ENCODE measurements at regions not wholly inside any gene's neighbourhood (a gene's known extent, or its start where the extent isn't known, plus 50 kb on each side); places are given as distances from the start of the nearest gene placed in this dataset.

GRCh38 chr15:70579766-70580165 is 183.6 kb downstream of the UACA start:
- peak; percentile 55 for DNase-seq (ENCODE audit: low spot score)
- H3K4me3 Mint-ChIP-seq, result no peak overlapping the region
- peak overlapping the region; percentile 15 for H3K27ac Mint-ChIP-seq
- TF ChIP-seq EZH2phosphoT487 (IDR thresholded peaks at IDR 0.05) (no peak), CTCF (IDR thresholded peaks at IDR 0.05) (no peak), EZH2 (IDR thresholded peaks at IDR 0.05) (no peak)
- Histone ChIP-seq H3K9ac (no peak overlapping the region), H3K27ac (no peak overlapping the region), H3F3A (ENCODE audit: low read depth) (peaks cover 8% of the 10 kb centered on the region), H4K20me1 (ENCODE audit: low read depth) (no peaks in the 10 kb centered on the region), H3K36me3 (no peaks in the 10 kb centered on the region), H3K79me2 (ENCODE audit: low read depth) (no peaks in the 10 kb centered on the region), H3K4me3 (no peak overlapping the region), H3K4me1 (peaks cover 26% of the 10 kb centered on the region), H3K4me2 (no peak overlapping the region), H3K9me3 (ENCODE audit: low read depth) (no peaks in the 10 kb centered on the region), H3K27me3 (peaks cover 9% of the 10 kb centered on the region), H2AFZ (replicated peaks) (no peak overlapping the region)
- H3K36me3 Mint-ChIP-seq, result no peaks in the 10 kb centered on the region
- H3K9me3 Mint-ChIP-seq, result peaks cover 6% of the 10 kb centered on the region
- H3K4me1 Mint-ChIP-seq, result peaks cover 37% of the 10 kb centered on the region
- peaks cover 8% of the 10 kb centered on the region for H3K27me3 Mint-ChIP-seq (ENCODE audit: insufficient read depth, low read depth)

- H3K27me3 ChIP-seq, result no peaks in the 10 kb centered on the region
- no peak overlapping the region for H2AFZ ChIP-seq (replicated peaks)
- no peak overlapping the region for H3K27ac ChIP-seq
- H3K4me1 Mint-ChIP-seq, result peaks cover 27% of the 10 kb centered on the region
- no peaks in the 10 kb centered on the region for H3K79me2 ChIP-seq (ENCODE audit: low read depth)
- H3K4me1 ChIP-seq, result peaks cover 22% of the 10 kb centered on the region
- no peak overlapping the region for H3K4me3 ChIP-seq
- H3K36me3 ChIP-seq, result no peaks in the 10 kb centered on the region
- no peak overlapping the region for H3K4me2 ChIP-seq
- H3F3A ChIP-seq (ENCODE audit: low read depth), result no peaks in the 10 kb centered on the region
- H3K36me3 Mint-ChIP-seq, result peaks cover 5% of the 10 kb centered on the region
- no peak overlapping the region for H3K9ac ChIP-seq
- no peaks in the 10 kb centered on the region for H3K9me3 ChIP-seq (ENCODE audit: low read depth)
- no peak for TF ChIP-seq EZH2phosphoT487 (IDR thresholded peaks at IDR 0.05)
- no peak for TF ChIP-seq EZH2 (IDR thresholded peaks at IDR 0.05)
- TF ChIP-seq CTCF (IDR thresholded peaks at IDR 0.05), result no peak
- peaks cover 7% of the 10 kb centered on the region for H3K27me3 Mint-ChIP-seq (ENCODE audit: insufficient read depth, low read depth)
- H4K20me1 ChIP-seq (ENCODE audit: low read depth), result no peaks in the 10 kb centered on the region
- no peak overlapping the region for H3K4me3 Mint-ChIP-seq
- DNase-seq (ENCODE audit: low spot score), result no peak
- H3K9me3 Mint-ChIP-seq, result peaks cover 12% of the 10 kb centered on the region
- peak overlapping the region; percentile 13 for H3K27ac Mint-ChIP-seq
These were observed 185.2 kb downstream of the UACA start for GRCh38 chr15:70578196-70578595.

- Histone ChIP-seq H3K27ac (no peak overlapping the region), H3K4me1 (peaks cover 22% of the 10 kb centered on the region), H3K27me3 (no peaks in the 10 kb centered on the region), H3K9ac (no peak overlapping the region), H3F3A (ENCODE audit: low read depth) (no peaks in the 10 kb centered on the region), H3K4me2 (peak overlapping the region; percentile 13), H3K36me3 (no peaks in the 10 kb centered on the region), H3K4me3 (no peak overlapping the region), H3K9me3 (ENCODE audit: low read depth) (no peaks in the 10 kb centered on the region), H3K79me2 (ENCODE audit: low read depth) (no peaks in the 10 kb centered on the region), H4K20me1 (ENCODE audit: low read depth) (no peaks in the 10 kb centered on the region), H2AFZ (replicated peaks) (no peak overlapping the region)
- peaks cover 12% of the 10 kb centered on the region for H3K27me3 Mint-ChIP-seq (ENCODE audit: insufficient read depth, low read depth)
- no peak for TF ChIP-seq CTCF (IDR thresholded peaks at IDR 0.05)
- no peak for TF ChIP-seq EZH2phosphoT487 (IDR thresholded peaks at IDR 0.05)
- no peak for TF ChIP-seq EZH2 (IDR thresholded peaks at IDR 0.05)
- peaks cover 31% of the 10 kb centered on the region for H3K4me1 Mint-ChIP-seq
- H3K4me3 Mint-ChIP-seq, result no peak overlapping the region
- DNase-seq (ENCODE audit: low spot score), result no peak
- peaks cover 24% of the 10 kb centered on the region for H3K9me3 Mint-ChIP-seq
- peaks cover 5% of the 10 kb centered on the region for H3K36me3 Mint-ChIP-seq
- no peak overlapping the region for H3K27ac Mint-ChIP-seq
These were observed 186.7 kb downstream of the UACA start for GRCh38 chr15:70576696-70577095.
